ENCODE measurements at regions not wholly inside any gene's neighbourhood (a gene's known extent, or its start where the extent isn't known, plus 50 kb on each side); places are given as distances from the start of the nearest gene placed in this dataset.

DNA sequence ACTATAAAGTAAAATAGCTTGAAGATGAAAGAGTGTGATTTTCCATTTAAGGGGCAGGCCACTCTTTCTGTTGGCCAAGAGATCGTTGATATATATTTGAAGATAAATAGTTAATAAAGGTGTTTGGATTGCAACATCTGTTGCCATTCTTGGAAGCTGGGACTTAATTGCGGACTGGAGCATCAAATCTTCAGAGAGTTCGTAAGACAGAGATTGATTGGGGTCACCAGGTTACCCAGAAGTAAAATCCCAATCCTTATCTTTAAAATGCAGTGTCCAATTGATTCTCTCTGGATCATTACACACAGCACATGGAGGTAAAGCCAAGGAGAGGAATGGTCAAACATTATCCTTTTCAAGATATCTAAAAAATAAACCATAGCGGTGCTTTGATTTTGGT, 220.8 kb upstream of the HES1 start:
- TF ChIP-seq POLR2AphosphoS5 (IDR thresholded peaks at IDR 0.05; ENCODE audit: low read depth, low read length) = no peak
- no peak for TF ChIP-seq POLR2A (IDR thresholded peaks at IDR 0.05; ENCODE audit: low read depth, low read length)

Data from GM12892 (cell line).